ENCODE measurements at regions not wholly inside any gene's neighbourhood (a gene's known extent, or its start where the extent isn't known, plus 50 kb on each side); places are given as distances from the start of the nearest gene placed in this dataset.
"Not testable (repeated sequence)": the region's sequence is repeated elsewhere in the genome, so short reads cannot be mapped to it uniquely, and the experiment has no call there.

DNA sequence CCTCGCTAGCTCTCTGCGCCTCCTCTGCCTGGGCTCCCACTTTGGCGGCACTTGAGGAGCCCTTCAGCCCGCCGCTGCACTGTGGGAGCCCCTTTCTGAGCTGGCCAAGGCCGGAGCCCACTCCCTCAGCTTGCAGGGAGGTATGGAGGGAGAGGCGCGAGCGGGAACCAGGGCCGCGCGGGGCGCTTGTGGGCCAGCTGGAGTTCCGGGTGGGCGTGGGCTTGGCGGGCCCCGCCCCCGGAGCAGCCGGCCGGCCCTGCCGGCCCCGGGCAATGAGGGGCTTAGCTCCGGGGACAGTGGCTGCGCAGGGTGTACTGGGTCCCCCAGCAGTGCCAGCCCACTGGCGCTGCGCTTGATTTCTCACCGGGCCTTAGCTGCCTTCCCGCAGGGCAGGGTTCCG is 203.3 kb upstream of the GRM3 start:
- TF ChIP-seq, protein P1, sequence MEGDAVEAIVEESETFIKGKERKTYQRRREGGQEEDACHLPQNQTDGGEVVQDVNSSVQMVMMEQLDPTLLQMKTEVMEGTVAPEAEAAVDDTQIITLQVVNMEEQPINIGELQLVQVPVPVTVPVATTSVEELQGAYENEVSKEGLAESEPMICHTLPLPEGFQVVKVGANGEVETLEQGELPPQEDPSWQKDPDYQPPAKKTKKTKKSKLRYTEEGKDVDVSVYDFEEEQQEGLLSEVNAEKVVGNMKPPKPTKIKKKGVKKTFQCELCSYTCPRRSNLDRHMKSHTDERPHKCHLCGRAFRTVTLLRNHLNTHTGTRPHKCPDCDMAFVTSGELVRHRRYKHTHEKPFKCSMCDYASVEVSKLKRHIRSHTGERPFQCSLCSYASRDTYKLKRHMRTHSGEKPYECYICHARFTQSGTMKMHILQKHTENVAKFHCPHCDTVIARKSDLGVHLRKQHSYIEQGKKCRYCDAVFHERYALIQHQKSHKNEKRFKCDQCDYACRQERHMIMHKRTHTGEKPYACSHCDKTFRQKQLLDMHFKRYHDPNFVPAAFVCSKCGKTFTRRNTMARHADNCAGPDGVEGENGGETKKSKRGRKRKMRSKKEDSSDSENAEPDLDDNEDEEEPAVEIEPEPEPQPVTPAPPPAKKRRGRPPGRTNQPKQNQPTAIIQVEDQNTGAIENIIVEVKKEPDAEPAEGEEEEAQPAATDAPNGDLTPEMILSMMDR (IDR thresholded peaks at IDR 0.05) = not testable (repeated sequence)
- not testable (repeated sequence) for TF ChIP-seq POLR2A (IDR thresholded peaks at IDR 0.05)
